GM03348 (cell line): ENCODE measurements at regions not wholly inside any gene's neighbourhood (a gene's known extent, or its start where the extent isn't known, plus 50 kb on each side); places are given as distances from the start of the nearest gene placed in this dataset.

ENCODE experiments used
- DNase-seq: peaks from one replicate; pipeline ENCODE4 v3.0.0; 2012; ENCODE audit warnings: low spot score

DNA sequence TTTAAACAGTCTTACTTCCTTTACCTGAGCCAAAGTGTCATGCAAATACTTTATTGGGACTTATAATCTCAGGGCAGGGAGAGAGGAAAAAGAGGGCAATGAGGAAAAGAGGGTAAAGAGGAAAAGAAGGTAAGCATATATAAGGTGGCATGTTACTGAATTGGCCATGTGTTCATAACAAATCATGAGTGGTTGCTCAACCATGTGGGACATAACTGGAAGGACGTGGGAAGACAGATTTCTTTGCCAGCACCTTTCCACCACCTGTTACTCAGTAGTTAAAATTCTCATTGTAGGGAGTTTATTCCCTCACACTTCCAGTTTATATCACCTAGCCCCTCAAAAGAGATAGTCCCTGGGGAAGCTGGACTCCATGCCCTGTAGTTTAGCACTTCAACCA, 54.7 kb upstream of the TPRG1 start:
- DNase-seq = no peak

DNA sequence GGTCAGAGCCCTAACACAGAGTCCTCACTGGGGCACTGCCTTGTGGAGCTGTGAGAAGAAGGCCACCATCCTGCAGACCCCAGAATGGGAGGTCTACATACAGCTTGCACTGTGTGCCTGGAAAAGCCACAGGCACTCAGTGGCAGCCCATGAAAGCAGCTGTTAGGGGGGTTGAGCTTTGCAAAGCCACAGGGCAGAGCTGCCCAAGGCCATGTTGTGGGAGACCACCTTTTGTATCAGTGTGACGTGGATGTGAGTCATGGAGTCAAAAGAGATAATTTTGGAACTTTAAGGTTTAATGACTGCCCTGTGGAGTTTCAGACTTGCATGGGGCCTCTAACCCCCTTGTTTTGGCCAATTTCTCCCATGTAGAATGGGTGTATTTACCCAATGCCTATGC, 52.9 kb upstream of the TPRG1 start:
- no peak for DNase-seq

GRCh38 chr3:189119950-189120349, 51.8 kb upstream of the TPRG1 start:
- peak; percentile 16 for DNase-seq

- no peak for DNase-seq
These were observed 50.7 kb upstream of the TPRG1 start for GRCh38 chr3:189121092-189121491.
